Duodenal mucosa (tissue), 2 donors: ENCODE measurements at regions not wholly inside any gene's neighbourhood (a gene's known extent, or its start where the extent isn't known, plus 50 kb on each side); places are given as distances from the start of the nearest gene placed in this dataset.

Experiments
- H3K27ac ChIP-seq: one replicate; pipeline ENCODE4 v1.7.0; 2013; ENCODE audit warnings: low read depth, low read length
- H3K27me3 ChIP-seq, 2 donors: one replicate each; pipeline ENCODE4 v1.7.0; 2013; ENCODE audit warnings: low read length in 2 of 2, control low read depth in 1 of 2; ENCODE audit not compliant: insufficient read depth in 2 of 2, control insufficient read depth in 1 of 2
- H3K36me3 ChIP-seq, 2 donors: one replicate each; pipeline ENCODE4 v1.7.0; 2013; ENCODE audit warnings: low read length in 2 of 2, control low read depth in 1 of 2; ENCODE audit not compliant: insufficient read depth in 2 of 2, control insufficient read depth in 1 of 2
- H3K4me1 ChIP-seq, 2 donors: one replicate each; pipeline ENCODE4 v1.7.0; 2013; ENCODE audit warnings: low read length in 2 of 2, control low read depth in 1 of 2; ENCODE audit not compliant: insufficient read depth in 2 of 2, control insufficient read depth in 1 of 2
- H3K4me3 ChIP-seq, 2 donors: one replicate each; pipeline ENCODE4 v1.7.0; 2013; ENCODE audit warnings: low read length in 2 of 2, low read depth in 1 of 2
- H3K9ac ChIP-seq, 2 donors: one replicate each; pipeline ENCODE4 v1.7.0; 2013; ENCODE audit warnings: low read length in 2 of 2, low read depth in 1 of 2
- H3K9me3 ChIP-seq, 2 donors: one replicate each; pipeline ENCODE4 v1.7.0; 2013; ENCODE audit warnings: low read length in 2 of 2, control low read depth in 1 of 2; ENCODE audit not compliant: control insufficient read depth in 1 of 2

GRCh38 chr9:129383561-129384490, 205.8 kb upstream of the IER5L start:
- Histone ChIP-seq H3K27ac (peak overlapping the region; percentile 85), H3K27me3 (peaks cover 0 to 3% of the 10 kb centered on the region in 2 donors), H3K36me3 (no peaks in the 10 kb centered on the region), H3K9me3 (no peaks in the 10 kb centered on the region), H3K9ac (peak overlapping the region; percentile 76 to 84), H3K4me1 (peaks cover 10 to 15% of the 10 kb centered on the region in 2 donors), H3K4me3 (peak overlapping the region; percentile 62 to 64)

- Histone ChIP-seq H3K27ac (peak overlapping the region; percentile 85), H3K27me3 (peaks cover 0 to 3% of the 10 kb centered on the region in 2 donors), H3K36me3 (no peaks in the 10 kb centered on the region), H3K4me1 (peaks cover 10 to 15% of the 10 kb centered on the region in 2 donors), H3K9me3 (no peaks in the 10 kb centered on the region), H3K9ac (peak overlapping the region; percentile 76 to 84), H3K4me3 (peak overlapping the region; percentile 62 to 64)
Measured at GRCh38 chr9:129383019-129383560, 205.0 kb upstream of the IER5L start.

- H3K4me3 ChIP-seq: peak overlapping the region; percentile 62 to 64
- no peaks in the 10 kb centered on the region for H3K9me3 ChIP-seq
- H3K36me3 ChIP-seq: no peaks in the 10 kb centered on the region
- H3K4me1 ChIP-seq: peaks cover 10 to 15% of the 10 kb centered on the region in 2 donors
- peak overlapping the region; percentile 33 for H3K27ac ChIP-seq
- H3K9ac ChIP-seq: peak overlapping the region in 1 of 2 donors; percentile 76
- peaks cover 0 to 3% of the 10 kb centered on the region in 2 donors for H3K27me3 ChIP-seq
Measured at GRCh38 chr9:129382281-129383018, 204.4 kb upstream of the IER5L start.

- Histone ChIP-seq H3K4me3 (no peak overlapping the region), H3K27me3 (peaks cover 0 to 3% of the 10 kb centered on the region in 2 donors), H3K9ac (no peak overlapping the region), H3K4me1 (peaks cover 10 to 15% of the 10 kb centered on the region in 2 donors), H3K27ac (no peak overlapping the region), H3K9me3 (no peaks in the 10 kb centered on the region), H3K36me3 (no peaks in the 10 kb centered on the region)
Measured at GRCh38 chr9:129381481-129381957, 203.5 kb upstream of the IER5L start.

- Histone ChIP-seq H3K27ac (no peak overlapping the region), H3K27me3 (peaks cover 0 to 3% of the 10 kb centered on the region in 2 donors), H3K36me3 (no peaks in the 10 kb centered on the region), H3K4me1 (peaks cover 10 to 15% of the 10 kb centered on the region in 2 donors), H3K9me3 (no peaks in the 10 kb centered on the region), H3K9ac (no peak overlapping the region), H3K4me3 (no peak overlapping the region)
Measured at GRCh38 chr9:129380961-129381401, 202.9 kb upstream of the IER5L start.

- Histone ChIP-seq H3K4me3 (no peak overlapping the region), H3K9ac (no peak overlapping the region), H3K27ac (no peak overlapping the region), H3K4me1 (peaks cover 10 to 15% of the 10 kb centered on the region in 2 donors), H3K27me3 (peaks cover 0 to 3% of the 10 kb centered on the region in 2 donors), H3K36me3 (no peaks in the 10 kb centered on the region), H3K9me3 (no peaks in the 10 kb centered on the region)
Measured at GRCh38 chr9:129379886-129380285, 201.8 kb upstream of the IER5L start.

GRCh38 chr9:129379181-129379836, 201.2 kb upstream of the IER5L start:
- Histone ChIP-seq H3K36me3 (no peaks in the 10 kb centered on the region), H3K27me3 (peaks cover 0 to 3% of the 10 kb centered on the region in 2 donors), H3K27ac (no peak overlapping the region), H3K4me3 (no peak overlapping the region), H3K4me1 (peaks cover 10 to 14% of the 10 kb centered on the region in 2 donors), H3K9ac (no peak overlapping the region), H3K9me3 (no peaks in the 10 kb centered on the region)

- no peaks in the 10 kb centered on the region for H3K9me3 ChIP-seq
- no peak overlapping the region for H3K27ac ChIP-seq
- H3K9ac ChIP-seq: no peak overlapping the region
- no peak overlapping the region for H3K4me3 ChIP-seq
- H3K4me1 ChIP-seq: peaks cover 8 to 10% of the 10 kb centered on the region in 2 donors
- H3K27me3 ChIP-seq: peaks cover 0 to 3% of the 10 kb centered on the region in 2 donors
- H3K36me3 ChIP-seq: no peaks in the 10 kb centered on the region
Measured at GRCh38 chr9:129377931-129378661, 200.0 kb upstream of the IER5L start.

GRCh38 chr9:129377181-129377580, 199.1 kb upstream of the IER5L start:
- H3K36me3 ChIP-seq: no peaks in the 10 kb centered on the region
- H3K4me3 ChIP-seq: no peak overlapping the region
- no peaks in the 10 kb centered on the region for H3K9me3 ChIP-seq
- H3K27ac ChIP-seq: no peak overlapping the region
- peaks cover under 1% of the 10 kb centered on the region in 2 donors for H3K4me1 ChIP-seq
- no peak overlapping the region for H3K9ac ChIP-seq
- H3K27me3 ChIP-seq: peaks cover 0 to 3% of the 10 kb centered on the region in 2 donors
